ENCODE measurements at regions not wholly inside any gene's neighbourhood (a gene's known extent, or its start where the extent isn't known, plus 50 kb on each side); places are given as distances from the start of the nearest gene placed in this dataset.

DNA sequence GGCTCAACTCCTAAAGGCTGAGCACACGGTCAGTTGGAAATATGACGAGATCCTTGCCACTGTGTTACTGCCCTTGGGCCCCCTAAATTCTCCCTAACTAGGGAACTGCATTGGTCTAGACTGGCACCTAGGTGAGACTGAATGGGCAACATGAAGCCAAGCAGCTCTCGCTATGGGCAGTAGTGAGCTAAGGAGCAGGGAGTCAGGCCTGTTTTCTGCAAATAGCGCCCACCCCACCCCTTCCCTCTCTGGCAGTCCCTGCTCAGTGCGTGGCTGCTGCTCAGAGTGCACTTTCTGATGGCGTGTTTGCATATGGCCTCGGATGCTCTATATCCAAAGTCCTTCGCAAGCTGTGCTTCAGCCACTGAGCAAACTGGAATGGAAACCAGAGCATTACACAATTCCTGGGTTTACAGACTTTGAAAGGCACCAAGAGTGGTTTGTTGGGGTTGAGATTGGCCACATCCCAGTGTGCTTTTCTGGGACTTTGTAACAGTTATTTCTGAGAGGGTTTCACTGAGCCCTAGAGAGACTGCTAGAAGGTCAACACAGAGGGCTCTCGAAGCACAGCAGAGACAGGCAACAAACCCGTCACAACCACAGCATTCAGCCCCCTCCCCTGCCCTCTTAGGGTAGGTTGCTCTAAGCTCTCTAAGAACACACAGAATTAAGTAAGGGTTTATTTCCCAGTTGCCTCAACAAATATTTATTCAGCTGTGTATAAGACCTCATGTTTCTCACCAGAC, 419.9 kb downstream of the STK39 start:
- TF ChIP-seq TAF1 (IDR thresholded peaks at IDR 0.05; ENCODE audit: low read depth) = no peak
- TF ChIP-seq SMC3 (conservative IDR thresholded peaks at IDR 0.05; ENCODE audit: poor library complexity) = no peak
- no peak for TF ChIP-seq RAD21 (conservative IDR thresholded peaks at IDR 0.05)
- no peak for TF ChIP-seq EP300 (conservative IDR thresholded peaks at IDR 0.05; ENCODE audit: poor library complexity, severe bottlenecking)
- TF ChIP-seq, protein P1, sequence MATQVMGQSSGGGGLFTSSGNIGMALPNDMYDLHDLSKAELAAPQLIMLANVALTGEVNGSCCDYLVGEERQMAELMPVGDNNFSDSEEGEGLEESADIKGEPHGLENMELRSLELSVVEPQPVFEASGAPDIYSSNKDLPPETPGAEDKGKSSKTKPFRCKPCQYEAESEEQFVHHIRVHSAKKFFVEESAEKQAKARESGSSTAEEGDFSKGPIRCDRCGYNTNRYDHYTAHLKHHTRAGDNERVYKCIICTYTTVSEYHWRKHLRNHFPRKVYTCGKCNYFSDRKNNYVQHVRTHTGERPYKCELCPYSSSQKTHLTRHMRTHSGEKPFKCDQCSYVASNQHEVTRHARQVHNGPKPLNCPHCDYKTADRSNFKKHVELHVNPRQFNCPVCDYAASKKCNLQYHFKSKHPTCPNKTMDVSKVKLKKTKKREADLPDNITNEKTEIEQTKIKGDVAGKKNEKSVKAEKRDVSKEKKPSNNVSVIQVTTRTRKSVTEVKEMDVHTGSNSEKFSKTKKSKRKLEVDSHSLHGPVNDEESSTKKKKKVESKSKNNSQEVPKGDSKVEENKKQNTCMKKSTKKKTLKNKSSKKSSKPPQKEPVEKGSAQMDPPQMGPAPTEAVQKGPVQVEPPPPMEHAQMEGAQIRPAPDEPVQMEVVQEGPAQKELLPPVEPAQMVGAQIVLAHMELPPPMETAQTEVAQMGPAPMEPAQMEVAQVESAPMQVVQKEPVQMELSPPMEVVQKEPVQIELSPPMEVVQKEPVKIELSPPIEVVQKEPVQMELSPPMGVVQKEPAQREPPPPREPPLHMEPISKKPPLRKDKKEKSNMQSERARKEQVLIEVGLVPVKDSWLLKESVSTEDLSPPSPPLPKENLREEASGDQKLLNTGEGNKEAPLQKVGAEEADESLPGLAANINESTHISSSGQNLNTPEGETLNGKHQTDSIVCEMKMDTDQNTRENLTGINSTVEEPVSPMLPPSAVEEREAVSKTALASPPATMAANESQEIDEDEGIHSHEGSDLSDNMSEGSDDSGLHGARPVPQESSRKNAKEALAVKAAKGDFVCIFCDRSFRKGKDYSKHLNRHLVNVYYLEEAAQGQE (IDR thresholded peaks at IDR 0.05; ENCODE audit: borderline replicate concordance) = no peak
- TF ChIP-seq MXI1 (conservative IDR thresholded peaks at IDR 0.05; ENCODE audit: poor library complexity, severe bottlenecking) = no peak
- TF ChIP-seq, protein P2, sequence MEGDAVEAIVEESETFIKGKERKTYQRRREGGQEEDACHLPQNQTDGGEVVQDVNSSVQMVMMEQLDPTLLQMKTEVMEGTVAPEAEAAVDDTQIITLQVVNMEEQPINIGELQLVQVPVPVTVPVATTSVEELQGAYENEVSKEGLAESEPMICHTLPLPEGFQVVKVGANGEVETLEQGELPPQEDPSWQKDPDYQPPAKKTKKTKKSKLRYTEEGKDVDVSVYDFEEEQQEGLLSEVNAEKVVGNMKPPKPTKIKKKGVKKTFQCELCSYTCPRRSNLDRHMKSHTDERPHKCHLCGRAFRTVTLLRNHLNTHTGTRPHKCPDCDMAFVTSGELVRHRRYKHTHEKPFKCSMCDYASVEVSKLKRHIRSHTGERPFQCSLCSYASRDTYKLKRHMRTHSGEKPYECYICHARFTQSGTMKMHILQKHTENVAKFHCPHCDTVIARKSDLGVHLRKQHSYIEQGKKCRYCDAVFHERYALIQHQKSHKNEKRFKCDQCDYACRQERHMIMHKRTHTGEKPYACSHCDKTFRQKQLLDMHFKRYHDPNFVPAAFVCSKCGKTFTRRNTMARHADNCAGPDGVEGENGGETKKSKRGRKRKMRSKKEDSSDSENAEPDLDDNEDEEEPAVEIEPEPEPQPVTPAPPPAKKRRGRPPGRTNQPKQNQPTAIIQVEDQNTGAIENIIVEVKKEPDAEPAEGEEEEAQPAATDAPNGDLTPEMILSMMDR (IDR thresholded peaks at IDR 0.05; ENCODE audit: poor library complexity, severe bottlenecking) = no peak
- TF ChIP-seq POLR2AphosphoS5 (IDR thresholded peaks at IDR 0.05) = no peak
- TF ChIP-seq EZH2 (IDR thresholded peaks at IDR 0.05; ENCODE audit: borderline replicate concordance, insufficient read depth, low read length, poor library complexity, severe bottlenecking) = no peak
- Histone ChIP-seq H3K4me3 (ENCODE audit: low read length) (no peak overlapping the region), H3K79me2 (replicated peaks; ENCODE audit: insufficient read depth, low read length) (no peaks in the 10 kb centered on the region), H3K36me3 (ENCODE audit: insufficient read depth, low read length) (no peaks in the 10 kb centered on the region), H3F3A (ENCODE audit: insufficient read depth, low read length, poor library complexity, severe bottlenecking) (no peaks in the 10 kb centered on the region), H3K4me2 (ENCODE audit: low read length) (no peak overlapping the region), H3K9ac (ENCODE audit: low read length) (no peak overlapping the region), H2AFZ (ENCODE audit: low read depth, low read length) (no peak overlapping the region), H3K27ac (ENCODE audit: low read length) (no peak overlapping the region), H4K20me1 (ENCODE audit: insufficient read depth) (no peaks in the 10 kb centered on the region), H3K9me2 (ENCODE audit: insufficient read depth, low read length) (no peaks in the 10 kb centered on the region), H3K27me3 (ENCODE audit: insufficient read depth, low read depth, low read length) (no peaks in the 10 kb centered on the region), H3K9me3 (ENCODE audit: low read length) (no peaks in the 10 kb centered on the region)

DNA sequence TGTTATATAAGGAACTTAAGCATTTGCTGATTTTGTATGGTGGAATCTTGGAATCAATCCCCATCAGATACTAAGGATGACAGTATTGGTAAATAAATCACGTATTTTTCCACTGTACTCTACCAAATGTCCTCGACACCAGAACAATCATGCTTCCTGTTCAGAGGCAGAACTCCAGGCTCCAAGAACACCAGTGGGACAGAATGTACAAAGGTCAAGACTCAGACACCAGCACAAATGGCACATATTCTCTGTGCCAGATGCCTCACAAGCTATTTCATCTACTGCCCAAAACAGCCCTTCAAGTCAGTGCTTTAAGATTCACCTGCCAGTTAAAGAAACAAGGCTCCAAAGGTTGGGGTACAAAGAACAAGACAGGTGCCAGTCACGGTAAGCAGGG, 420.5 kb downstream of the STK39 start:
- Histone ChIP-seq H3K36me3 (ENCODE audit: insufficient read depth, low read length) (no peaks in the 10 kb centered on the region), H3K4me3 (ENCODE audit: low read length) (no peak overlapping the region), H3K9me2 (ENCODE audit: insufficient read depth, low read length) (no peaks in the 10 kb centered on the region), H3K27ac (ENCODE audit: low read length) (no peak overlapping the region), H3K9ac (ENCODE audit: low read length) (no peak overlapping the region), H3K9me3 (ENCODE audit: low read length) (no peaks in the 10 kb centered on the region), H3K4me2 (ENCODE audit: low read length) (no peak overlapping the region), H3K79me2 (replicated peaks; ENCODE audit: insufficient read depth, low read length) (no peaks in the 10 kb centered on the region), H4K20me1 (ENCODE audit: insufficient read depth) (no peaks in the 10 kb centered on the region), H3F3A (ENCODE audit: insufficient read depth, low read length, poor library complexity, severe bottlenecking) (no peaks in the 10 kb centered on the region), H3K27me3 (ENCODE audit: insufficient read depth, low read depth, low read length) (no peaks in the 10 kb centered on the region), H2AFZ (ENCODE audit: low read depth, low read length) (no peak overlapping the region)
- no peak for TF ChIP-seq RAD21 (conservative IDR thresholded peaks at IDR 0.05)
- TF ChIP-seq EZH2 (IDR thresholded peaks at IDR 0.05; ENCODE audit: borderline replicate concordance, insufficient read depth, low read length, poor library complexity, severe bottlenecking) = no peak
- no peak for TF ChIP-seq MXI1 (conservative IDR thresholded peaks at IDR 0.05; ENCODE audit: poor library complexity, severe bottlenecking)
- no peak for TF ChIP-seq TAF1 (IDR thresholded peaks at IDR 0.05; ENCODE audit: low read depth)
- no peak for TF ChIP-seq SMC3 (conservative IDR thresholded peaks at IDR 0.05; ENCODE audit: poor library complexity)
- no peak for TF ChIP-seq POLR2AphosphoS5 (IDR thresholded peaks at IDR 0.05)
- TF ChIP-seq, protein P1 (IDR thresholded peaks at IDR 0.05; ENCODE audit: borderline replicate concordance) = no peak
- no peak for TF ChIP-seq EP300 (conservative IDR thresholded peaks at IDR 0.05; ENCODE audit: poor library complexity, severe bottlenecking)
- TF ChIP-seq, protein P2 (IDR thresholded peaks at IDR 0.05; ENCODE audit: poor library complexity, severe bottlenecking) = no peak

Measured in neural cell (in vitro differentiated cells).